Osteocyte (in vitro differentiated cells): ENCODE measurements at regions not wholly inside any gene's neighbourhood (a gene's known extent, or its start where the extent isn't known, plus 50 kb on each side); places are given as distances from the start of the nearest gene placed in this dataset.

ENCODE experiments used
- DNase-seq: peaks from one replicate; pipeline ENCODE4 v3.0.0; 2021; ENCODE audit warnings: mixed read lengths; ENCODE audit not compliant: unreplicated experiment; ENCODE audit errors: extremely low spot score
- H3K27ac Mint-ChIP-seq: one replicate; pipeline ENCODE4 v1.8.0; 2021; ENCODE audit warnings: mild to moderate bottlenecking, mixed read lengths; ENCODE audit not compliant: unreplicated experiment
- H3K27me3 Mint-ChIP-seq: one replicate; pipeline ENCODE4 v1.8.0; 2021; ENCODE audit warnings: mixed read lengths; ENCODE audit not compliant: unreplicated experiment
- H3K36me3 Mint-ChIP-seq: one replicate; pipeline ENCODE4 v1.8.0; 2021; ENCODE audit warnings: mixed read lengths; ENCODE audit not compliant: unreplicated experiment
- H3K4me1 Mint-ChIP-seq: one replicate; pipeline ENCODE4 v1.8.0; 2021; ENCODE audit warnings: mixed read lengths; ENCODE audit not compliant: unreplicated experiment
- H3K4me3 Mint-ChIP-seq: one replicate; pipeline ENCODE4 v1.8.0; 2021; ENCODE audit warnings: mild to moderate bottlenecking, moderate library complexity, mixed read lengths; ENCODE audit not compliant: unreplicated experiment
- H3K9me3 Mint-ChIP-seq: one replicate; pipeline ENCODE4 v1.8.0; 2021; ENCODE audit warnings: mixed read lengths; ENCODE audit not compliant: unreplicated experiment
- TF ChIP-seq, protein P1 (sequence below): fragments of 200-600 bp; sonication (generic); IDR thresholded peaks from 2 replicates; pipeline ENCODE4 v1.5.0; 2021; ENCODE audit warnings: antibody characterized with exemption, mild to moderate bottlenecking, moderate library complexity

DNA sequence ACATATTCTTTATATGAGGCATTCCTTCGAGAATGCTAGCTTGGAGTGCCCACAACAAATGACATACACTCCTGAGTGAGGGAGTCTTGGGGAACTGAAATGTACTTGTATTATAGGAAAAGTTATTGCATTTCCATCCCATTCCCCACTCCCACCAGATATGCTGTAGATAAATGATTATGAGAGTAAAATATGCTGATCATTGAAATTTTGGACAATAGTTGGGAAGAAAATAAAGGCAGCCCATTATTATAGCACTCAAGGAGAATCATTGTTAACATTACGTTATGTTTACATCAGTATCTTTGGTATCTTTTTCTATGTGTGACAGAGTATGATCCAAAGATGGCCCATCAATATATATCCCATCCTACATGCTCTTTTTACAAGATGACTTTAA is 194.4 kb downstream of the GATA3 start:
- Mint-ChIP-seq H3K4me1 (no peaks in the 10 kb centered on the region), H3K9me3 (peaks cover 3% of the 10 kb centered on the region), H3K27me3 (no peaks in the 10 kb centered on the region), H3K36me3 (no peaks in the 10 kb centered on the region), H3K4me3 (no peak overlapping the region), H3K27ac (no peak overlapping the region)
- TF ChIP-seq, protein P1, sequence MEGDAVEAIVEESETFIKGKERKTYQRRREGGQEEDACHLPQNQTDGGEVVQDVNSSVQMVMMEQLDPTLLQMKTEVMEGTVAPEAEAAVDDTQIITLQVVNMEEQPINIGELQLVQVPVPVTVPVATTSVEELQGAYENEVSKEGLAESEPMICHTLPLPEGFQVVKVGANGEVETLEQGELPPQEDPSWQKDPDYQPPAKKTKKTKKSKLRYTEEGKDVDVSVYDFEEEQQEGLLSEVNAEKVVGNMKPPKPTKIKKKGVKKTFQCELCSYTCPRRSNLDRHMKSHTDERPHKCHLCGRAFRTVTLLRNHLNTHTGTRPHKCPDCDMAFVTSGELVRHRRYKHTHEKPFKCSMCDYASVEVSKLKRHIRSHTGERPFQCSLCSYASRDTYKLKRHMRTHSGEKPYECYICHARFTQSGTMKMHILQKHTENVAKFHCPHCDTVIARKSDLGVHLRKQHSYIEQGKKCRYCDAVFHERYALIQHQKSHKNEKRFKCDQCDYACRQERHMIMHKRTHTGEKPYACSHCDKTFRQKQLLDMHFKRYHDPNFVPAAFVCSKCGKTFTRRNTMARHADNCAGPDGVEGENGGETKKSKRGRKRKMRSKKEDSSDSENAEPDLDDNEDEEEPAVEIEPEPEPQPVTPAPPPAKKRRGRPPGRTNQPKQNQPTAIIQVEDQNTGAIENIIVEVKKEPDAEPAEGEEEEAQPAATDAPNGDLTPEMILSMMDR = no peak
- DNase-seq = no peak

GRCh38 chr10:8254350-8254749 is 199.9 kb downstream of the GATA3 start:
- no peak for DNase-seq
- no peaks in the 10 kb centered on the region for H3K27me3 Mint-ChIP-seq
- peaks cover 5% of the 10 kb centered on the region for H3K9me3 Mint-ChIP-seq
- TF ChIP-seq, protein P1 = no peak
- no peak overlapping the region for H3K27ac Mint-ChIP-seq
- H3K4me3 Mint-ChIP-seq = no peak overlapping the region
- no peaks in the 10 kb centered on the region for H3K4me1 Mint-ChIP-seq
- H3K36me3 Mint-ChIP-seq = no peaks in the 10 kb centered on the region

DNA sequence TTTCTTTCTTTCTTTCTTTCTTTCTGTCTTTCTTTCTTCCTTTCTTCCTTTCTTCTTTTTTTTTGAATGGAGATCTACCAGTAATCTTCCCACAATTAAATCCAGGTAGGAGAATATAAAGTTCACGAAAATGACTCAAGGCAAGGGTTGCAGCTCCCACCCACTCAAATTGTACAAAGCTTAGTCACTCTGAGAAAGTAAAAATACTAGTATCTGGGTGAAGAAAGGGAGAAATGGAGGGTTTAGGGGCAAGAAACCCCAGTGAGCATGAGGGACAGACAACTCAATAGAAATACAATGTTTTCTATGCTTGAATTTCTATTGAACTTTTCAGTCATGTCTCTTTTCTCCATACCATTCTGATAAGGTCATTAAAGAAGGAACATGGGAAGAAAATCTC is 200.8 kb downstream of the GATA3 start:
- no peak for DNase-seq
- no peaks in the 10 kb centered on the region for H3K27me3 Mint-ChIP-seq
- H3K27ac Mint-ChIP-seq = no peak overlapping the region
- H3K4me1 Mint-ChIP-seq = no peaks in the 10 kb centered on the region
- H3K36me3 Mint-ChIP-seq = no peaks in the 10 kb centered on the region
- no peak overlapping the region for H3K4me3 Mint-ChIP-seq
- H3K9me3 Mint-ChIP-seq = peaks cover 8% of the 10 kb centered on the region
- TF ChIP-seq, protein P1 = no peak

- no peak overlapping the region for H3K4me3 Mint-ChIP-seq
- H3K9me3 Mint-ChIP-seq = peaks cover 17% of the 10 kb centered on the region
- DNase-seq = no peak
- TF ChIP-seq, protein P1 = no peak
- no peak overlapping the region for H3K27ac Mint-ChIP-seq
- no peaks in the 10 kb centered on the region for H3K4me1 Mint-ChIP-seq
- no peaks in the 10 kb centered on the region for H3K36me3 Mint-ChIP-seq
- H3K27me3 Mint-ChIP-seq = no peaks in the 10 kb centered on the region
These were observed 206.2 kb downstream of the GATA3 start for GRCh38 chr10:8260645-8261044.

DNA sequence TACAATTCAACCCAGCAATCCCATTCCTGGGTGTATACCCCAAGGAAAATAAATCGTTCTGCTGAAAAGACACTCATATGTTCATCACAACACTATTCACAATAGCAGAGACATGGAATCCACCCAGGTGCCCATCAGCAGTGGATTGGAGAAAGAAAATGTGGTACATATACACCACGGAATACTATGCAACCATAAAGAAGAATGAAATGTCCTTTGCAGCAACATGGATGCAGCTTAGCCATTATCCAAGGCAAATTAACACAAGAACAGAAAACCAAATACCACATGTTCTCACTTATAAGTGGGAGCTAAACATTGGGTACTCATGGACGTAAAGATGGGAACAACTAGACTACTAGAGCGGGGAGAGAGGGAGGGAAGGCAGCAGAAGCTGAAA is 207.8 kb downstream of the GATA3 start:
- Mint-ChIP-seq H3K36me3 (no peaks in the 10 kb centered on the region), H3K4me1 (no peaks in the 10 kb centered on the region), H3K27ac (no peak overlapping the region), H3K27me3 (no peaks in the 10 kb centered on the region), H3K9me3 (peaks cover 17% of the 10 kb centered on the region), H3K4me3 (no peak overlapping the region)
- TF ChIP-seq, protein P1 = no peak
- no peak for DNase-seq
